ENCODE measurements at regions not wholly inside any gene's neighbourhood (a gene's known extent, or its start where the extent isn't known, plus 50 kb on each side); places are given as distances from the start of the nearest gene placed in this dataset.

- DNase-seq (ENCODE audit: low read depth), result no peak
Measured at GRCh38 chr6:169906004-169906687, 154.7 kb downstream of the ERMARD start.

GRCh38 chr6:169905041-169905807 is 153.8 kb downstream of the ERMARD start:
- DNase-seq (ENCODE audit: low read depth), result no peak

DNA sequence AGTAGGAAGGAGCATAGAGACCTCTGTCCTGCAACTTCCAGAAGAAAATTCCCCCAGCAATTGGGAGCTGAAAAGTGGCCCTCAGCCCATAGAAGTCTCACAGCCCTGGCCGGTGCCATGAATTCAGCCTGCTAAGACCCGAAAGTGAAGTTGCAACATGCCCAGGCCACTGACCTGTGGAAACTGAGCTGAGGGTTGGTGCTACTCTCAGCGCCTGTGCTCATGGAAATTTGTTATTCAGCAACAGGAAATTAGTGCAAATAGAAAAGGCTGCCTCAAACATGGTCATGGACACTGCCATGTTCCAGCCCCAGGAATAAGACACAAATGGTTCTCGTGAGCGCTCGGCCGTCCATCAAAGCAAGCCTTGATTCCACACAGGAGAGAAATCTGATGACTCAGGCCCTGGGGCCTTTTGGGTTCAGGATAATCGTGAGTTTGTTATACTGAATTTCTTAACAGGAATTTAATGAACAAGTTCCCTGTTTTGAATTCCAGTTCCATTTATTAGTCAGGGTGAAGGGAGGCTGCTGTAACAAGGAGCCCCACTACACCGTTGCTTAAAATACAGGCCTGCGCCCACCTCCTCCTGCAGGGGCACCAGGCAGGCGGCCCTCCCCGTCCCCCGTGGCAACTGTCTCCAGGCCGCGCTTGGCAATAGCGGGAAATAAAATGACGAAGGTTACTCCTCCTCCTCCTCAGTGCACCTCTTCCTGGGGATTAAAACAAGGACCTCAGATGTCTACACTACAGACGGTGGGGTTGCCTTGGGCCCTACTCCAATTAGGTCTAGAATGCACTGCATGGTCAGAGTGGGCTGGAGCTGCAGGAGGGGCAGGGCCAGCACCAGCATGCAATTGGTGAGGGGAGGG is 152.9 kb downstream of the ERMARD start:
- no peak for DNase-seq (ENCODE audit: low read depth)

GRCh38 chr6:169903122-169903521 is 151.7 kb downstream of the ERMARD start:
- DNase-seq (ENCODE audit: low read depth), result no peak

- DNase-seq (ENCODE audit: low read depth), result no peak
Measured at GRCh38 chr6:169902604-169903003, 151.2 kb downstream of the ERMARD start.

- no peak for DNase-seq (ENCODE audit: low read depth)
Measured at GRCh38 chr6:169902070-169902469, 150.6 kb downstream of the ERMARD start.

DNA sequence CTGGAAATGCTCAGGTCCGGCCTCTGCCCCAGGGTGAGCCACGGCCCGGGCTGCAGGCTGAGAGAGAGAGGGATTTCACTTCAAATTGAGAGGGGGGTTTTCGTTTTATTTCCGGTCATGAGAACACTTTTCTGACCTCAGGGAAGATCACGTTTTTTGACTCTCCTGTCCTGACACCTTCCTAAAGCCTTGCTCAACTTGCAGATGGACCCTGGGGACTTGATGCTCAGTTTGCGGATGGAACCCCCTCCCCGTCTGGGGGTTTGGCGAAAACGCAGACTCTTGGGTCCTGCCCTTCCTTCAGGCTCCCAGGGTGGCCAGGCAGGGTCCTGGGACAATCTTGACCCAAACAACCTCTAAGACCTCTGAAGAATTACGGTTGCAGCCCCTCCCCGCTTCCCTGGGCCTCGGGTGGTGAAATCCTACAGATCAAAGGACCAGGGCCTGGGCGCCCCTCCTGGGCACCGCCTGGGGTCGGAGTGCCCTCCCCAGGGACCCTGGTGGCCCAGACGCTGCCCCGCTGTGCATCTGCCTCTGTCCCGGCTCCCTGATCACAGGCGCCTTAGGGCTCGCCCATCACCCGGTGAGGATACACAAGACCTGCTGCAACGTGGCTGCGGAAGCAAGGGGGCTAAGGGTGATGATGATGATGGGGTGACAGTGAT is 148.2 kb downstream of the ERMARD start:
- no peak for DNase-seq (ENCODE audit: low read depth)

- DNase-seq (ENCODE audit: low read depth), result no peak
Measured at GRCh38 chr6:169898788-169899480, 147.5 kb downstream of the ERMARD start.

DNA sequence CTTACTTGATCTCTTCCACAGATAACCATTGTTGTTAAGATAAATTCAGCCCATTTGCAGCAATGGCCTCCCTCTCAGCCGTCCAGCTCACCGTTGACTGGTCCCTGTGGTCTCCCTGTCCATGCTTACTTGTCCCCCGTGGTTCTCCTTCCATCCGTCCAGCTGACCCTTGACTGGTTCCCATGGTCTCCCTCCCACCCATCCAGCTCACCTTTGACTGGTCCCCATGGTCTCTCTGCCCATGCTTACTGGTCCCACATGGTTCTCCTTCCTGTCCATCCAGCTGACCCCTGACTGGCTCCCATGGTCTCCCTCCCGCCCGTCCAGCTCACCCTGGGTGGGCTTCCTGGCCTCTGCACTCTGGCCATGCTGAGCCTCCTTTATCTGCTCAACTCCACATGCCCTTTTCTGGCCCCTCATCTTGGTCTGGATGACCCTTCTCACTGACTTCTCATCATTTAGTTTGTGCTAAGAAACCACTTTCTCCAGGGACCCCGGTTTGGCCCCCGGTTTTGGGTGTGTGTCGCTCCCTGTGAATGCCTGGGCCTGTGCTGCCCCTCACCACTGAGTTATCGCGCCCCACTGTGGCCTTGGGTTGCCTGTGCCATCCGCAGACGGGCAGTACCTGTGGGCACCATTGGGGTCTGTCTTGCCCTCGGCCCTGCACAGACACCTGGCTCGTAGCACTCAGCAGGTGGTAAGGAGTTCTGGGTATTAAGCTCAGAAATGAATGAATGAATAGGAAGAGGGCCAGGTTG is 146.4 kb downstream of the ERMARD start:
- no peak for DNase-seq (ENCODE audit: low read depth)

GRCh38 chr6:169896826-169897456 is 145.5 kb downstream of the ERMARD start:
- no peak for DNase-seq (ENCODE audit: low read depth)

DNA sequence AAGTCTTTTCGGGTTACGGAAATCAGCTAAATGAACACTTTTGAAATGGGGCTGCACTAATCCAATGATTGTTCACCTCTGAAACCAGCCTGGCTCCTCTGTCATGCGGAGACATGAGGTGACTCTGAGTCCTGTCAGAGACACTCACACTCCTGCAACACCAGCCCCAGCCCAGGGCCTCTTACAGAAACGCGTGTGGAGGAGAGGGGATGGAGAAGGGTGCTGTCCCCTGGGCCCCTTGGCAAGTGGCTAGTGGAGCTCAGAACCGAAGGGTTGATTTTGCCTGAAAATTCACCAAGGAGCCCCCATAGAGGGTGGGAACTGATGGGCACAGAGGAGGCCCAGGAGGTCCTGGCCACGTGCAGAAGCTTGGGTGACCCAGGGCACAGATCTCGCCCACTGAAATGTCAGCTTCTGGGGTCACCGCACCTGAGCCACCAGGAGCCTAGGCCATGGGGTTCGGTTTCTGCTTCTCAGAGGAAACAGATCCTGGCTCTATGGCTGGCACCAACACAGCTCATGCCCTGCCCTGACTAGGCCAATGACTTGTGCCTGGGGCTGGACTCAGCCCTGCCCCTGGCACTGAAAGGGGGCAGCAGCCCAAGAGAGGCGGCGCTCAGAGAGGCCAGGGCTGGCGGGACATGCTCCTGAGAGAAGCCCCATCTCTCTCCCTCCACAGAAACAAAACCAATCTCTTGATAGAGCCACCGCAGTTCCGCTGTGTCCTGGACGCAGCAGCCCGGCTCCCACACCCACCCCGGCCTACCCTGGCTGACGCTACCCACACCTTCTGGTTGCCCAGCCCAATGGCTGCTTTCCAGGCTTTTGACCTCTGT is 144.7 kb downstream of the ERMARD start:
- no peak for DNase-seq (ENCODE audit: low read depth)

GRCh38 chr6:169895000-169895759 is 143.8 kb downstream of the ERMARD start:
- no peak for DNase-seq (ENCODE audit: low read depth)

DNA sequence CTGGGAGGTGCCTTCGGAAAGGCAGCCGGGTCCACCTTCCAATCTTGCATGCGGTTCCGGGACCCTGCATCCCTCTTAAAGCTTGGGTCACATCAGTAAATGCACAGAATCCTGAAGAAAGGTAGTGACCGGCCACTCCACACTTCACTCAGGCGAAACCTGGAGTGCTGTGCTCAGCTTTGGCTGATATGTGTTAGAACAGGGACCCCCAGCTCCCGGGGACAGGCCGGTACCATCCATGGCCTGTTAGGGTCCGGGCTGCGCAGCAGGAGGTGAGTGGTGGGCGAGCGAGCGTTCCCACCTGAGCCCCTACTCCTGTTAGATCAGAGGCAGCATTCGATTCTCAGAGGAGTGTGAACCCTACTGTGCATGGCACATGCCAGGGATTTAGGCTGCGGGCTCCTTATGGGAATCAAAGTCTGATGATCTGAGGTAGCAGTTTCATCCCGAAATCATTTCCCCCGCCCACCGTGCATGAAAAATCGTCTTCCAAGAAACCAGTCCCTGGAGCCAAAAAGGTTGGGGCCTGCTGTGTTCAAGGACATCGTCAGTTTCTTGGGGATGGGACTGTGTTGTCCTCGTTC is 143.0 kb downstream of the ERMARD start:
- DNase-seq (ENCODE audit: low read depth), result no peak

DNA sequence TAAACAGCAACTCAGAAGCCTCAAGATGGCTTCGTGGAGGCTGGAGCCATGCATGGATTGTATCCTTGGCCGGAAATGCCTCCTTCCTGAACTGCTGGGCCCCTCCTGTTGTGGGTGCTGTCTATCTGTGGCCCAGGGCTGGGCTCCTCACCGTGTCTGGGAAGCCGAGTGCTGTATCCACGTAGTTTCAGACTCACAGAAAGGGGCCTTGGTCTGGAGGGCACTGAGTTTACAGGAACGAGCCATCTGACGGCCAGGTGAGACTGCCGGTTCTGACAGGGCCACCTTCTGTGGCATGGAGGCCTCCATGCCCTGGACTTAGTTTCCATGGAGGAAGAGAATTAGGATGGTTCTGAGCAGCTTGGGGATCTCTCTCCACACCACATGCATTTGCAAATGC is 142.2 kb downstream of the ERMARD start:
- no peak for DNase-seq (ENCODE audit: low read depth)

GRCh38 chr6:169891846-169892245 is 140.4 kb downstream of the ERMARD start:
- DNase-seq (ENCODE audit: low read depth), result no peak

GRCh38 chr6:169891421-169891820 is 140.0 kb downstream of the ERMARD start:
- DNase-seq (ENCODE audit: low read depth), result no peak

DNA sequence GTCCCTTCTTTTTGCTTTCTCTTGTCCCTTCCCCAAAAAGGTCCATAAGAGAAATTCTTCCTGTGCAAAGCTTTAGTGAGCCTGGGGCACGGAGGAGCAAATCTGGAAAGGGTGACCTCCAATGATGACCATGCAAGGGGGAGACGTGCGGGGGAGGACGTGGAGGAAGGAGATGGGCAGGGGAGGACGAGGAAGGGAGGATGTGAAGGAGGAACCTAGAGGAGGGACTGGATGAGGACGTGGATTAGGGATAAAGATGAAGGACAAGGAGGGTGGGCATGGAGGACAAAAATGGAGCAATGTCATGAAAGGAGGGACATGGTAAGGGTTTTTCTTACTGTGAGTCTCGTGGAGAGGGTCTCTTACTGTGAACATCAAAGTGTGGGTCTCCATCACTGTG is 139.5 kb downstream of the ERMARD start:
- no peak for DNase-seq (ENCODE audit: low read depth)

DNA sequence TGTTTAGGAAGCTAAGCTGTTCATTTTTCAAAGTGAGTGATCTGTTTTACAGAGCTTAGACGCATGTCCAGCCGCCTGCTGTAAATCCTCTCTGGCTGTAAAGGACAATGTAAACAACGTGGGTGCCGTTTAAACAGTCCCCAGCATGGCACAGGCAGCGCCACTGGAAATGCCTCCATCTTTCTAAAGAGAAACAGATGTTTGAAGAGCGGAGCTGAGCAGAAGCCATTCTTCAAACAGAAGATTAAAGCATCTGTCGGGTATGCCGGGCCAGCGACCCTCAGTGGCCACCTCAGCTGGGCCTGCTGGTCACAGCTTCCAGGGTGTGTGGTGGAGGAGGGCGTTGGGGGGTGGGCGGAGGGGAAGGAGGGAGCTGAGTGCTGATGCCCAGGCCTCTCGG is 138.6 kb downstream of the ERMARD start:
- DNase-seq (ENCODE audit: low read depth), result no peak
